ENCODE measurements at regions not wholly inside any gene's neighbourhood (a gene's known extent, or its start where the extent isn't known, plus 50 kb on each side); places are given as distances from the start of the nearest gene placed in this dataset.

GRCh38 chr13:82187227-82187626 is 1695.0 kb downstream of the SLITRK1 start (continued):
- TF ChIP-seq ZBTB40 (IDR thresholded peaks at IDR 0.05; ENCODE audit: borderline replicate concordance) (no peak), USF1 (IDR thresholded peaks at IDR 0.05; ENCODE audit: borderline replicate concordance, extremely low read length, insufficient read depth, low read depth, low read length) (no peak)

GRCh38 chr13:82176751-82177150 is 1705.5 kb downstream of the SLITRK1 start:
- Histone ChIP-seq H3K4me1 (ENCODE audit: control insufficient read depth, insufficient read depth, low read length) (no peaks in the 10 kb centered on the region), H3K36me3 (ENCODE audit: control insufficient read depth in 2 of 2, insufficient read depth in 2 of 2, low read length in 1 of 2) (no peaks in the 10 kb centered on the region), H3K4me3 (no peak overlapping the region), H3K4me2 (ENCODE audit: control insufficient read depth, insufficient read depth) (no peak overlapping the region), H2AFZ (ENCODE audit: control insufficient read depth, low read depth, low read length) (no peak overlapping the region), H3K9ac (ENCODE audit: control insufficient read depth, insufficient read depth, low read length) (no peak overlapping the region), H3K27ac (ENCODE audit: control insufficient read depth, insufficient read depth) (no peak overlapping the region), H4K20me1 (ENCODE audit: control insufficient read depth, insufficient read depth) (no peaks in the 10 kb centered on the region), H3K79me2 (ENCODE audit: control insufficient read depth, insufficient read depth, low read length) (no peaks in the 10 kb centered on the region), H3K27me3 (replicated peaks in 1 of 2; ENCODE audit: control insufficient read depth in 2 of 2, insufficient read depth in 2 of 2, low read length in 1 of 2) (no peaks in the 10 kb centered on the region), H3K9me3 (replicated peaks; ENCODE audit: control insufficient read depth, insufficient read depth, low read length) (no peaks in the 10 kb centered on the region)
- ChIA-PET POLR2A (no interaction called here), CTCF (no interaction called here), RAD21 (ENCODE audit: unreplicated experiment) (no interaction called here), SMC1A (ENCODE audit: uncharacterized antibody, unreplicated experiment) (no interaction called here)
- no TSS peak for BruUV-seq (replicated peaks)
- intact Hi-C loops (cut with micrococcal nuclease; ENCODE audit: unreplicated experiment) (no loop called here), in situ Hi-C loops (cut with MboI) (no loop called here)
- no peak for FAIRE-seq
- no peak for DNase-seq (ENCODE audit: low read depth, low spot score)
- no peak for TF ChIP-seq PRDM15 (CRISPR knock-in tag; IDR thresholded peaks at IDR 0.05)
- no peak for TF ChIP-seq WRNIP1 (IDR thresholded peaks at IDR 0.05; ENCODE audit: borderline replicate concordance, low read depth, low read length)
- no peak for TF ChIP-seq SPI1 (IDR thresholded peaks at IDR 0.05; ENCODE audit: borderline replicate concordance, insufficient read depth, low read depth, low read length)
- ATAC-seq = no peak

All from GM12878 (cell line).